GM12874 (cell line): ENCODE measurements at regions not wholly inside any gene's neighbourhood (a gene's known extent, or its start where the extent isn't known, plus 50 kb on each side); places are given as distances from the start of the nearest gene placed in this dataset.

ENCODE experiments used
- TF ChIP-seq, protein P1 (sequence below): IDR thresholded peaks from 2 replicates; pipeline ENCODE4 v1.5.1; 2011; ENCODE audit warnings: low read depth, mild to moderate bottlenecking, control low read depth, low read length, moderate library complexity; ENCODE audit not compliant: insufficient read depth

DNA sequence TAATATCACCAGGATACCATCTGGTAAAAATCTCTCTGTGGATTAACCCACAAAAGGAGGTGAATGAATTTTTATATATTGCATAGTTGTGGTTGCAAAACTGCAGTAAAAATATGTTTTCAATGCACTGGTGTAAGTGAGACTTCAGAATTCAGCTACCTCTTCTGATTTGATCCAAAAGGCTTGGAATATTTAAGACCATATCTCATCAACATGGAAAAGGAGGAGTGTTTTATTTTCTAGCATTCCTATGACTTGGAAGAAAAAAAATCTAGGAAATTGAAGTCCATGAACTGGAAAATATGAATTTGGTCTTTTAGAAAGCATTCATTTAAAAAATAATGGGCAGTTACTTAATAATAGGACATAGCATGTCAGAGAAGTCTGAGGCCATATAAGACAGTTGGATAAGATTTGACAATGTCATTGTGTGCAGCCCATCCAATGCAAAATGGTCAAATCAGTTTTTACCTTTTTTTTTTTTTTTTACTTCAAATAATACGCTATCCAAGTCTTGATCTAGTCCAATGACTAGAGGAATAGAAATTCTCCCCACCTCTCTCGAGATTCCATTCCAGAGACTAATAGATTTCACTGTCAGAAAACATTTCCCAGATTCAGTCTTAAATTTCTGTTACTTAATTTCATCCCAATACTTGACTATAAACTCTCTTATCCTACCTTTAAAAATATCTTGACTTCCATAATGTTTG is 364.9 kb upstream of the PMFBP1 start:
- TF ChIP-seq, protein P1, sequence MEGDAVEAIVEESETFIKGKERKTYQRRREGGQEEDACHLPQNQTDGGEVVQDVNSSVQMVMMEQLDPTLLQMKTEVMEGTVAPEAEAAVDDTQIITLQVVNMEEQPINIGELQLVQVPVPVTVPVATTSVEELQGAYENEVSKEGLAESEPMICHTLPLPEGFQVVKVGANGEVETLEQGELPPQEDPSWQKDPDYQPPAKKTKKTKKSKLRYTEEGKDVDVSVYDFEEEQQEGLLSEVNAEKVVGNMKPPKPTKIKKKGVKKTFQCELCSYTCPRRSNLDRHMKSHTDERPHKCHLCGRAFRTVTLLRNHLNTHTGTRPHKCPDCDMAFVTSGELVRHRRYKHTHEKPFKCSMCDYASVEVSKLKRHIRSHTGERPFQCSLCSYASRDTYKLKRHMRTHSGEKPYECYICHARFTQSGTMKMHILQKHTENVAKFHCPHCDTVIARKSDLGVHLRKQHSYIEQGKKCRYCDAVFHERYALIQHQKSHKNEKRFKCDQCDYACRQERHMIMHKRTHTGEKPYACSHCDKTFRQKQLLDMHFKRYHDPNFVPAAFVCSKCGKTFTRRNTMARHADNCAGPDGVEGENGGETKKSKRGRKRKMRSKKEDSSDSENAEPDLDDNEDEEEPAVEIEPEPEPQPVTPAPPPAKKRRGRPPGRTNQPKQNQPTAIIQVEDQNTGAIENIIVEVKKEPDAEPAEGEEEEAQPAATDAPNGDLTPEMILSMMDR: no peak

DNA sequence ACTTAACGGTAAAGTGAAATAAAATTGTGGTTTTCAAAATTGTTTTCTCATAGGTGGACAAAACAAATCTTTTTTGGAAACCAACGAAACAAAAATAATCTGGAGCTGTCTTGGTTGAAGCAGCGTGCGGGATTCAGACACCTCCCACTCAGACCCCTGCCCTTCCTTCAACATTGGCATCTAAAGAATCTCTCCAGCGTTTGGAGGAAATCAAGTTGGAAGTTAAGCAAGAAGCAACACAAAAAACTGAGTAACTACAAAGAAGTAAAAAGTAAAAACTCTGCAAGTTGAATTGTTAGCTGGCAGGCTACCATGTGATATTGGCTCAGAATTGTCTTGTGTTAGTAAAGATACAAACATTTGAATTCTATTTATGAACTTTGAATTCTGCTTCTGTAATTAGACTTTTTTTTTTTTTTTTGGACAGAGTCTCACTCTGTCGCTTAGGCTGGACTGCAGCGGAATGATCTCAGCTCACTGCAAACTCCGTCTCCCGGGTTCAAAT is 361.0 kb upstream of the PMFBP1 start:
- TF ChIP-seq, protein P1: no peak

DNA sequence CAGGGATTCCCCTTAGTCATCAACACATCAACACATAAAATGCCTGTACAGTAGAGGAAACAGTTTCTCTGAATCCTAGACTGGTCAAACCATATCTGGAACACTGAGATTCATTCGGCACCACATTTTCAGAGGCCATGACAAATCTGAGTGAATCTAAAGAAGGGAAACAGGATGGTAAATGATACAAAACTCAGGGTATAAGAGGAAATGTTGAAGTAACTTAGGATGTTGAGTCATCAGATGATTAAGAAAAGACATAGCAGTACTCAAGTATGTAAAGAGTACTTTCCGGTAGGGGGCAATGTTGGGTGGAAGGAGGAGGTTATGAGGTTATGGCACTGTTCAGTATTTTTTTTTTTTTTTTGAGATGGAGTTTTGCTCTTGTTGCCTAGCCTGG is 358.5 kb upstream of the PMFBP1 start:
- TF ChIP-seq, protein P1: no peak

DNA sequence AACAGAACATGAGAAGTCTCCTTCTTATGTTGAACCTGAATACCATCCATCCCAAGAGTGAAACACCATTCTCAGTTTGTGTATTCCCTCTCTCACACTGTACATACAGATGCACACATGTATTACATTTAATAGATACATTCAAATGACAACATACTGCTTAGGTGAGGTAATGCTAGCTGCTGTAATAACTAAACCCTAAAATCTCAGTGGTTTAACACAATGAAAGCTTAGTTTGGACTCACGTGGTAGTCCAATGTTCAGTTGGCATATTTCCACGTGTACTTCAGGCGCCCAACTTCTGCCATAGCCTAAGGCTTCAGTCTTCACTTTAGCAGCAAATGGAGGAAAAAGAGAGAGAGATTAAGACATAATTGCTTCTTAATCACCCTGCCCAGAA is 351.1 kb upstream of the PMFBP1 start:
- TF ChIP-seq, protein P1: no peak

DNA sequence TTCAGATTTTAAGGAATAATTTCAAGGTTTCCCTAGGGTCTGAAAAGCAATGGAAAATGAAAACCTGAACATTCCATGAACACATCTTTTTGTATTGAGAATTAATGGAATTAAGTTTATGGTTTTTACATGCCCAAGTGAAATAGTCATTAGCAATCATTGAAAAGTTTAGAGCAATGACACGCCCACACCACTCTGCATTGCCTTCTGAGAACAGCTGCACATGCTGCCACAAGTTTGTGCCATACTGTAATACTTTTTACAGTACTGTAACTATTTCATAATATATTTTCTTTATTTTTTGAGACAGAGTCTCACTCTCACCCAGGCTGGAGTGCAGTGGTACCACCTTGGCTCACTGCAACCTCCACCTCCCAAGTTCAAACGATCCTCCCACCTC is 345.2 kb upstream of the PMFBP1 start:
- TF ChIP-seq, protein P1: no peak

DNA sequence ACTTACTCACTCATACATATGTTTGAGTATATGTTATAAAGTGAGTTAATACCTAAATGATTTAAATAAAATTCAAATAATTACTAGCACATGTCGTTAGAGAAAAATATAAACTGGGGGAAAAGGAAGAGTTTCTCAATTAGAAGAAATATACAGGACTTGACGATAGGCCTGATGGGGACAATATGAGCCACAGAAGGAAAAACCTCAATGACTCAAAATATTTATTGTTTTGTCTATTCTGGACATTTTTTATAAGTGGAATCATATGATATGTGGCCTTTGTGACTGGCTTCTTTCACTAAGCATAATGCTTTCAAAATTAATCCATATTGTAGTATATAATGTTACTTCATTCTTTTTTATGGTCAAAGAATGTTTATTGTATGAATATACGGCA is 339.2 kb upstream of the PMFBP1 start:
- TF ChIP-seq, protein P1: no peak

DNA sequence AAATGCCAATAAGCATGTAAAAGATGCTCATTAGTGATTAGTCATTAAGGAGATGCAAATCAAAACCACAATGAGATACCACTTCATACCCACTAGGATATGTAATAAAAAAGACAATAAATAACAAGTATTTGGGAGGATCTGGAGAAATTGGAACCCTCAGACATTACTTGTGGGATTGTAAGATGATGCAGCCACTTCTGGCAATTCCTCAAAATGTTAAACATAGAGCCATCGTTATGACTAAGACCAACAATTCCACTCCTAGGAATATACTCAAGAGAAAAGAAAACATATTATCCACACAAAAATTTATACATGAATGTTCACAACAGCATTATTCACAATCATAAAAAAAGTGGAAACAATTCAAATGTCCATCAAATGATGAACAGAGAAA is 336.2 kb upstream of the PMFBP1 start:
- TF ChIP-seq, protein P1: no peak

DNA sequence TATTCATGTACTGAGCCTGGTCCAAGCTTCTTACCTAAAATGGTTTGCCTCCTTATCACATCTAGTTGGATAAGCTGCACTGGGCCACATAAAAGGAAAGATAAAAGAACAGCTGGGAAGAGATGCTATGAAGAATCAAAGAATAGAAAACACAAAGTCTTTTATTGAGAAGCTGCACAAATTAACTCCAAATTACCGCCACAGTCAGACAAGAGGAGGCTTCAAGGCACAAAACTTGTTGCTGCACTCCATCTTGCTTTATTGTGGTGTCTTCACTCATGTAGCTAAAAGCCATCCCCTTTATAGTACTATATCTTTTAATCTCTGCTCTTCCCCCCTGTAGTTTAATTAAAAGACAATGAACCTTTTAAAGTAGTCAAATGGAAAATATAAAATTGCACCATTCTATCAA is 330.6 kb upstream of the PMFBP1 start:
- TF ChIP-seq, protein P1: no peak
